Nephron progenitor cell (in vitro differentiated cells): ENCODE measurements at regions not wholly inside any gene's neighbourhood (a gene's known extent, or its start where the extent isn't known, plus 50 kb on each side); places are given as distances from the start of the nearest gene placed in this dataset.

ENCODE experiments used
- DNase-seq: peaks from one replicate; pipeline ENCODE4 v3.0.0; 2021
- H3K27ac Mint-ChIP-seq: 2 replicates; pipeline ENCODE4 v1.8.0; 2021; ENCODE audit warnings: mild to moderate bottlenecking, moderate library complexity, mixed read lengths
- H3K27me3 Mint-ChIP-seq: 2 replicates; pipeline ENCODE4 v1.8.0; 2021; ENCODE audit warnings: mild to moderate bottlenecking, low read depth, mixed read lengths; ENCODE audit not compliant: poor library complexity
- H3K36me3 Mint-ChIP-seq: 2 replicates; pipeline ENCODE4 v1.8.0; 2021; ENCODE audit warnings: low read depth, mixed read lengths
- H3K4me1 Mint-ChIP-seq: 2 replicates; pipeline ENCODE4 v1.8.0; 2021; ENCODE audit warnings: mixed read lengths
- H3K4me3 Mint-ChIP-seq: 2 replicates; pipeline ENCODE4 v1.8.0; 2021; ENCODE audit warnings: mild to moderate bottlenecking, moderate library complexity, mixed read lengths
- H3K9me3 Mint-ChIP-seq: 2 replicates; pipeline ENCODE4 v1.8.0; 2021; ENCODE audit warnings: mild to moderate bottlenecking, moderate library complexity, mixed read lengths
- TF ChIP-seq, protein P1 (sequence below): fragments of 200-600 bp; sonication (generic); IDR thresholded peaks from 2 replicates; pipeline ENCODE4 v1.5.0; 2021; ENCODE audit warnings: antibody characterized with exemption

DNA sequence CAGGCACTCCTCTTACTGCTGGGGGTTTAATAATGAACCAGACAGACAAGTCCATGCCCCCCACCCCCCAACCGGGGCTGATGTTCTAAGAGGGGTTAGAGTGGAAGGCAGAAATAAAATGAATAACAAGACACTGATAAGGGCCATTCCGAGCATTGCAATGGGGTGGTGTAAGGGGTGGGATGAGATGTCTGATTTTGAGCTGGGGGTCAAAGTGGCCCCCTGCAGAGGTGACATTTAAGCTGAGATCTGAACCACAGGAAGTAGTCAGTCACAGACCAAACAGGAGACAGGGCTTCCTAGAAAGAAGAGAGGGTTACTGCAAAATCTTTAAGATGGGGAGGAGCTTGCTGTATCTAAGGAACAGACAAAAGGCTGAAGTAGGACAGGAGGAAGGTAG lies 180.6 kb upstream of the SH3BP4 start:
- Mint-ChIP-seq H3K4me3 (no peak overlapping the region), H3K9me3 (peaks cover 9% of the 10 kb centered on the region), H3K27me3 (peaks cover 17% of the 10 kb centered on the region), H3K4me1 (peaks cover 40% of the 10 kb centered on the region), H3K36me3 (no peaks in the 10 kb centered on the region), H3K27ac (peak overlapping the region; percentile 60)
- DNase-seq = no peak
- TF ChIP-seq, protein P1, sequence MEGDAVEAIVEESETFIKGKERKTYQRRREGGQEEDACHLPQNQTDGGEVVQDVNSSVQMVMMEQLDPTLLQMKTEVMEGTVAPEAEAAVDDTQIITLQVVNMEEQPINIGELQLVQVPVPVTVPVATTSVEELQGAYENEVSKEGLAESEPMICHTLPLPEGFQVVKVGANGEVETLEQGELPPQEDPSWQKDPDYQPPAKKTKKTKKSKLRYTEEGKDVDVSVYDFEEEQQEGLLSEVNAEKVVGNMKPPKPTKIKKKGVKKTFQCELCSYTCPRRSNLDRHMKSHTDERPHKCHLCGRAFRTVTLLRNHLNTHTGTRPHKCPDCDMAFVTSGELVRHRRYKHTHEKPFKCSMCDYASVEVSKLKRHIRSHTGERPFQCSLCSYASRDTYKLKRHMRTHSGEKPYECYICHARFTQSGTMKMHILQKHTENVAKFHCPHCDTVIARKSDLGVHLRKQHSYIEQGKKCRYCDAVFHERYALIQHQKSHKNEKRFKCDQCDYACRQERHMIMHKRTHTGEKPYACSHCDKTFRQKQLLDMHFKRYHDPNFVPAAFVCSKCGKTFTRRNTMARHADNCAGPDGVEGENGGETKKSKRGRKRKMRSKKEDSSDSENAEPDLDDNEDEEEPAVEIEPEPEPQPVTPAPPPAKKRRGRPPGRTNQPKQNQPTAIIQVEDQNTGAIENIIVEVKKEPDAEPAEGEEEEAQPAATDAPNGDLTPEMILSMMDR = no peak

DNA sequence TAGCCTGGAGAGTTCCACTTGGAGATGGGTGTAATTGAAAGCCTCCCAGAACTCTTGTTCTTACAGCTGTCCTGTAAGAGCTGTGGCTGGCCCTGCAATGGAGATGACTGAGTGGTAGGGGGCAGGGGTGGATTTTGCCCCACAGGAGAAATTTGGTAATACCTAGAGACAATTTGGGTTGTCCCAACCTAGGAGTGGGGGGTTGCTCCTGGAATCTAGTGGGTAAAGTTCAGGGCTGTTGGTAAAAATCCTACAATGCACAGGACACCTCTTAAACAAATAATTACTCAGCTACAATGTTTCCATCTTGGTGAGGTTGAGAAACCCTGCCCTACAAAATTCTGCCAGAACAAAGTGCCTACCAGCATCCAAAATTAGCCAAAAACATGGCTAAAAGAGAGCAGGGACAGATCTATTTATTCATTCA lies 181.1 kb upstream of the SH3BP4 start:
- no peak overlapping the region for H3K4me3 Mint-ChIP-seq
- H3K9me3 Mint-ChIP-seq = peaks cover 9% of the 10 kb centered on the region
- H3K36me3 Mint-ChIP-seq = no peaks in the 10 kb centered on the region
- peaks cover 17% of the 10 kb centered on the region for H3K27me3 Mint-ChIP-seq
- DNase-seq = no peak
- no peak overlapping the region for H3K27ac Mint-ChIP-seq
- H3K4me1 Mint-ChIP-seq = peaks cover 40% of the 10 kb centered on the region
- TF ChIP-seq, protein P1 = no peak

DNA sequence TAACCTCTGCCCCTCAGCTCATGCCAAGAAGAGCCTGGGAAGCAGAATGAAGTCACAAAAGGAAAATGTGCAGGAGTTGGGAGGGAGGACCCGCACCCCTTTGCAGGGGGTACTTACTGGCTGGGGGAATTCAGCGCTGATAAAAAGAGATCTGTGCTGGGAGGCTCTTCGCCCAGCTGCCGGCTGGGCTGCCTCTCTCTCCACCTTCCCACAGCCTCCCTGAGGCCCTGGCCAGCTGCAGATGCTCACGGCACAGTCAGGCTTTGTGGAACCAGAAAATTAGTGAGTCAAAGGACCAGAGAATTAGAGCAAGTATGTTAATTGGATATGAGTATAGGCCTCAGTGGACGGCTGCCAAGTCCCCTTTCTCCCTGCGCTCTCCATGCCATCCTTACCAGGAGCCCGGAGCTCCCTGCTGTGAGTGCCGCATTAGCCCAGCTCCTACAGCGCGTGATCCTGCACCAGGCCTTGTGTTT lies 181.7 kb upstream of the SH3BP4 start:
- peaks cover 17% of the 10 kb centered on the region for H3K27me3 Mint-ChIP-seq
- no peak overlapping the region for H3K4me3 Mint-ChIP-seq
- H3K36me3 Mint-ChIP-seq = no peaks in the 10 kb centered on the region
- H3K4me1 Mint-ChIP-seq = peaks cover 45% of the 10 kb centered on the region
- H3K27ac Mint-ChIP-seq = peak overlapping the region; percentile 36
- DNase-seq = no peak
- H3K9me3 Mint-ChIP-seq = peaks cover 4% of the 10 kb centered on the region
- TF ChIP-seq, protein P1 = no peak

DNA sequence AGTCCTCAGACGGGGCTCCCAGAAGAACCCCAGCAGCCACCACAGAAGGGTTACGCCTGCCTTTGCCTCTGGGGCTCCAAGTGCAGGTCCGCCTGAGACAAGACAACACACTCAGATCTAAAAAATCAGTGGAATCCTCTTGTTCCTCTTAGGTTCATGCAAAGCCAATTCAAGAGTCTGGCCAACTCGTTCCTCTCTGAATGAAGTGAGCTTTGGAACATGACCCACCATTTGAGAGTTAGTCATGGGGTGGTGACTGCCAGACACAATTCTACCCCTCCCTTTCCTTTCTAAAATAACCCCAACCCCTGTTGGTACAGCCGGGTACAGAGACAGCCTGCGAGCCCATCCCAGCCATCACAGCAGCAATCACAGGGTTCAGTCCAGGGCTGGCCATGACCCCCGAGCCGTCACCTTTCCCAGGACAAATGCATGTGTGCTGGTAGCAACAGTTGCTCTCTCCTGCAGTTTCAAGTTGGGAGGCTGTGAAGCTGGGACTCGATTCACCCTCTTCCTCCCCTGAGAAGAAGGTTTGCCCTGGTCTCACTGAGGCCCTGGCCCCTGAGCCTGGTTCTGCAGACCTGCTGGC lies 183.1 kb upstream of the SH3BP4 start:
- no peaks in the 10 kb centered on the region for H3K9me3 Mint-ChIP-seq
- H3K27ac Mint-ChIP-seq = no peak overlapping the region
- no peak for DNase-seq
- no peaks in the 10 kb centered on the region for H3K36me3 Mint-ChIP-seq
- H3K4me1 Mint-ChIP-seq = peaks cover 53% of the 10 kb centered on the region
- H3K27me3 Mint-ChIP-seq = peaks cover 13% of the 10 kb centered on the region
- H3K4me3 Mint-ChIP-seq = no peak overlapping the region
- TF ChIP-seq, protein P1 = no peak

DNA sequence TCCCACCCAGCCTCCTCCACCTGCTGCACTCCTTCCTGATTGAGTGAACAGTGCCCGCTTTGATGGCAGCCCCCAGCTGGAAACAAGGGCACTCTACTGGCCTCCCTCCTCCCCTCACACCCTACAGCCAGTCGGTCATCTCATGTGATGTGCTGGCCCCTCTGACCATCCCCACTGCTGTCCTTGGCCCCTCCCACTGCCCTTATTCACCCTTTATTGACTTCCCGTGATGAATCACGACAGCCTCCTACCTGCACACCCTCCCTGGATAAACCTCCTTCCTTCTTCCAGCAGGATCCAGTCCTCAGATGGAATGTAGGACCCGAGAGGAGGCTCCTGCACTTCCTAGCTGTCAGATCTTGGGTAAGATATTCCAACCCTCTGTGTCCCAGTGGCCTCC lies 186.5 kb upstream of the SH3BP4 start:
- Mint-ChIP-seq H3K27me3 (peaks cover 9% of the 10 kb centered on the region), H3K9me3 (peaks cover 13% of the 10 kb centered on the region), H3K4me3 (no peak overlapping the region), H3K27ac (no peak overlapping the region), H3K4me1 (peaks cover 26% of the 10 kb centered on the region), H3K36me3 (no peaks in the 10 kb centered on the region)
- DNase-seq = no peak
- TF ChIP-seq, protein P1 = no peak

DNA sequence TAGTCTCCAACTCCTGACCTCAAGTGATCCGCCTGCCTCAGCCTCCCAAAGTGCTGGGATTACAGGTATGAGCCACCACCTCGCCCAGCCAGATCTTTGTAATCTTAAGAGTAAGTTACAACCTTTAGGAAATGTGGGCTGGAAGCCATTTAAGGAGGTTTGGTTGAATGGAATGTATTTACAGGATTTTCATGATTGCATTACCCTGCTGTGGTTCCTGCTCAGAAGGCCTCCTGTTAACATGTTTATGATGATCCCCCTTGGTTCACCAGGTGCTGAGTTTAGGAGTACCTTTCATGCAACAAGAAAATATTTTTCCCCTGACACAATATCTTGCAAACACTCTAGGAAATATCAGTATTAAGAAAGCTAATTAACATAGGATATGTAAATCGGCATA lies 187.4 kb upstream of the SH3BP4 start:
- Mint-ChIP-seq H3K4me3 (no peak overlapping the region), H3K27me3 (peaks cover 11% of the 10 kb centered on the region), H3K36me3 (no peaks in the 10 kb centered on the region), H3K27ac (no peak overlapping the region), H3K9me3 (peaks cover 18% of the 10 kb centered on the region), H3K4me1 (peaks cover 20% of the 10 kb centered on the region)
- TF ChIP-seq, protein P1 = no peak
- DNase-seq = no peak
